Muscle of leg (tissue), 3 donors: ENCODE measurements at regions not wholly inside any gene's neighbourhood (a gene's known extent, or its start where the extent isn't known, plus 50 kb on each side); places are given as distances from the start of the nearest gene placed in this dataset.

Experiments used
- DNase-seq: peaks from one replicate; pipeline ENCODE4 v3.0.0; 2013
- H3K27ac ChIP-seq: one replicate; pipeline ENCODE4 v1.5.1; 2013; ENCODE audit warnings: mild to moderate bottlenecking, low read length, control low read depth
- H3K27me3 ChIP-seq: one replicate; pipeline ENCODE4 v1.6.1; 2013; ENCODE audit warnings: low read length; ENCODE audit not compliant: control insufficient read depth, insufficient read depth
- H3K36me3 ChIP-seq: one replicate; pipeline ENCODE4 v1.6.1; 2013; ENCODE audit warnings: low read length; ENCODE audit not compliant: control insufficient read depth, insufficient read depth
- H3K4me1 ChIP-seq: one replicate; pipeline ENCODE4 v1.6.1; 2013; ENCODE audit warnings: low read length; ENCODE audit not compliant: control insufficient read depth, insufficient read depth
- H3K4me3 ChIP-seq: one replicate; pipeline ENCODE4 v1.5.1; 2013; ENCODE audit warnings: low read length, control low read depth
- H3K9me3 ChIP-seq: replicated peaks from 2 replicates; pipeline ENCODE4 v1.6.1; 2013; ENCODE audit warnings: low read depth, low read length; ENCODE audit not compliant: control insufficient read depth
- WGBS: methylation state at CpG from one replicate; pipeline ENCODE4 v1.1.5; 2013; ENCODE audit warnings: missing lambda C conversion rate; ENCODE audit not compliant: insufficient coverage; 5-methylcytosine and 5-hydroxymethylcytosine counted together

GRCh38 chr3:118396491-118396890 lies 638.2 kb downstream of the IGSF11 start:
- H3K9me3 ChIP-seq = no peaks in the 10 kb centered on the region
- no peak overlapping the region for H3K27ac ChIP-seq
- H3K4me3 ChIP-seq = no peak overlapping the region
- DNase-seq = no peak
- no peaks in the 10 kb centered on the region for H3K4me1 ChIP-seq
- H3K36me3 ChIP-seq = no peaks in the 10 kb centered on the region
- no peaks in the 10 kb centered on the region for H3K27me3 ChIP-seq
- no CpG with 5 or more reads among the region's 1 CpG for WGBS

- no peak for DNase-seq
- no peak overlapping the region for H3K27ac ChIP-seq
- no peak overlapping the region for H3K4me3 ChIP-seq
- no peaks in the 10 kb centered on the region for H3K4me1 ChIP-seq
- no peaks in the 10 kb centered on the region for H3K9me3 ChIP-seq
- no peaks in the 10 kb centered on the region for H3K27me3 ChIP-seq
- no CpG with 5 or more reads among the region's 2 CpGs for WGBS
- no peaks in the 10 kb centered on the region for H3K36me3 ChIP-seq
These were observed 634.6 kb downstream of the IGSF11 start for GRCh38 chr3:118400086-118400485.

GRCh38 chr3:118400886-118401285 lies 633.8 kb downstream of the IGSF11 start:
- Histone ChIP-seq H3K27me3 (no peaks in the 10 kb centered on the region), H3K4me1 (no peaks in the 10 kb centered on the region), H3K36me3 (no peaks in the 10 kb centered on the region), H3K27ac (no peak overlapping the region), H3K9me3 (no peaks in the 10 kb centered on the region), H3K4me3 (no peak overlapping the region)
- DNase-seq = no peak
- no CpG with 5 or more reads among the region's 1 CpG for WGBS

GRCh38 chr3:118401887-118402286 lies 632.8 kb downstream of the IGSF11 start:
- H3K4me1 ChIP-seq = no peaks in the 10 kb centered on the region
- no peak overlapping the region for H3K27ac ChIP-seq
- no peaks in the 10 kb centered on the region for H3K36me3 ChIP-seq
- no peak for DNase-seq
- H3K9me3 ChIP-seq = no peaks in the 10 kb centered on the region
- no peak overlapping the region for H3K4me3 ChIP-seq
- no peaks in the 10 kb centered on the region for H3K27me3 ChIP-seq

GRCh38 chr3:118402971-118403370 lies 631.7 kb downstream of the IGSF11 start:
- DNase-seq = no peak
- Histone ChIP-seq H3K36me3 (no peaks in the 10 kb centered on the region), H3K4me1 (no peaks in the 10 kb centered on the region), H3K4me3 (no peak overlapping the region), H3K27me3 (no peaks in the 10 kb centered on the region), H3K27ac (no peak overlapping the region), H3K9me3 (no peaks in the 10 kb centered on the region)
- 100% methylated on average over 1 of the region's 1 CpG for WGBS

GRCh38 chr3:118406562-118406961 lies 628.1 kb downstream of the IGSF11 start:
- H3K9me3 ChIP-seq = no peaks in the 10 kb centered on the region
- no peak for DNase-seq
- no peak overlapping the region for H3K27ac ChIP-seq
- H3K27me3 ChIP-seq = no peaks in the 10 kb centered on the region
- no peaks in the 10 kb centered on the region for H3K36me3 ChIP-seq
- H3K4me3 ChIP-seq = no peak overlapping the region
- WGBS = no CpG with 5 or more reads among the region's 2 CpGs
- no peaks in the 10 kb centered on the region for H3K4me1 ChIP-seq

GRCh38 chr3:118408431-118408830 lies 626.2 kb downstream of the IGSF11 start:
- Histone ChIP-seq H3K9me3 (no peaks in the 10 kb centered on the region), H3K36me3 (no peaks in the 10 kb centered on the region), H3K4me3 (no peak overlapping the region), H3K27ac (no peak overlapping the region), H3K27me3 (no peaks in the 10 kb centered on the region), H3K4me1 (no peaks in the 10 kb centered on the region)
- no peak for DNase-seq

- no peak overlapping the region for H3K4me3 ChIP-seq
- 78% methylated on average over 1 of the region's 1 CpG for WGBS
- H3K9me3 ChIP-seq = peaks cover 3% of the 10 kb centered on the region
- DNase-seq = no peak
- H3K27me3 ChIP-seq = no peaks in the 10 kb centered on the region
- no peak overlapping the region for H3K27ac ChIP-seq
- no peaks in the 10 kb centered on the region for H3K36me3 ChIP-seq
- H3K4me1 ChIP-seq = no peaks in the 10 kb centered on the region
These were observed 622.1 kb downstream of the IGSF11 start for GRCh38 chr3:118412503-118412902.

- peaks cover 2% of the 10 kb centered on the region for H3K9me3 ChIP-seq
- no peaks in the 10 kb centered on the region for H3K4me1 ChIP-seq
- H3K4me3 ChIP-seq = no peak overlapping the region
- no peaks in the 10 kb centered on the region for H3K27me3 ChIP-seq
- no peaks in the 10 kb centered on the region for H3K36me3 ChIP-seq
- H3K27ac ChIP-seq = no peak overlapping the region
- DNase-seq = no peak
- no CpG with 5 or more reads among the region's 4 CpGs for WGBS
These were observed 609.3 kb downstream of the IGSF11 start for GRCh38 chr3:118425272-118425837.

GRCh38 chr3:118433825-118434224 lies 600.8 kb downstream of the IGSF11 start:
- no peak for DNase-seq
- no peaks in the 10 kb centered on the region for H3K4me1 ChIP-seq
- no peak overlapping the region for H3K4me3 ChIP-seq
- H3K9me3 ChIP-seq = no peaks in the 10 kb centered on the region
- no peaks in the 10 kb centered on the region for H3K36me3 ChIP-seq
- no CpG with 5 or more reads among the region's 2 CpGs for WGBS
- H3K27me3 ChIP-seq = no peaks in the 10 kb centered on the region
- H3K27ac ChIP-seq = no peak overlapping the region

- no peaks in the 10 kb centered on the region for H3K36me3 ChIP-seq
- 80% methylated on average over 1 of the region's 1 CpG for WGBS
- H3K4me1 ChIP-seq = no peaks in the 10 kb centered on the region
- DNase-seq = no peak
- H3K27ac ChIP-seq = no peak overlapping the region
- H3K9me3 ChIP-seq = no peaks in the 10 kb centered on the region
- no peaks in the 10 kb centered on the region for H3K27me3 ChIP-seq
- no peak overlapping the region for H3K4me3 ChIP-seq
These were observed 598.7 kb downstream of the IGSF11 start for GRCh38 chr3:118435851-118436350.
